Caco-2 (cell line): ENCODE measurements at regions not wholly inside any gene's neighbourhood (a gene's known extent, or its start where the extent isn't known, plus 50 kb on each side); places are given as distances from the start of the nearest gene placed in this dataset.

ENCODE experiments used
- BruUV-seq: library from RNA; stranded (reverse); fragments of 400-500 nt; replicated peaks from 2 replicates; lab custom pipeline; 2021; lab: Mats Ljungman, UMichigan
- CTCF ChIA-PET: fragments of 300-600 bp; sonication (Branson Sonifier 250); formaldehyde crosslinking; loops from one replicate; lab custom pipeline; 2022; ENCODE audit warnings: antibody characterized with exemption; lab: Charles Lee
- POLR2A ChIA-PET: fragments of 300-600 bp; sonication (Branson Sonifier 250); formaldehyde crosslinking; loops from one replicate; lab custom pipeline; 2022; ENCODE audit warnings: antibody characterized with exemption; lab: Charles Lee
- DNase-seq, 2 experiments: peaks; one replicate each; pipeline versions ENCODE4 v3.0.0 to v3.0.0-alpha.2; 2020 to 2022
- H3K27me3 ChIP-seq: replicated peaks from 2 replicates; pipeline ENCODE4 v1.6.0; 2011; ENCODE audit warnings: low read length; ENCODE audit not compliant: control insufficient read depth, insufficient read depth
- H3K36me3 ChIP-seq: 2 replicates; pipeline ENCODE4 v1.5.1; 2011; ENCODE audit warnings: low read length; ENCODE audit not compliant: control insufficient read depth, insufficient read depth
- H3K4me1 ChIP-seq: fragments of 250-450 bp; sonication (Bioruptor Pico); 2 replicates; pipeline ENCODE4 v1.5.1; 2020; ENCODE audit warnings: mild to moderate bottlenecking
- H3K4me3 ChIP-seq: 2 replicates; pipeline ENCODE4 v1.5.1; 2011; ENCODE audit warnings: low read depth, mild to moderate bottlenecking, control low read depth, low read length
- H3K9me3 ChIP-seq: fragments of 250-450 bp; sonication (Bioruptor Pico); 2 replicates; pipeline ENCODE4 v1.5.1; 2020; ENCODE audit warnings: mild to moderate bottlenecking, moderate library complexity
- H3K27ac Mint-ChIP-seq: one replicate; pipeline ENCODE4 v1.8.0; 2022; ENCODE audit warnings: mixed read lengths; ENCODE audit not compliant: unreplicated experiment
- H3K27me3 Mint-ChIP-seq: one replicate; pipeline ENCODE4 v1.8.0; 2022; ENCODE audit warnings: mixed read lengths; ENCODE audit not compliant: insufficient read depth, unreplicated experiment
- H3K36me3 Mint-ChIP-seq: one replicate; pipeline ENCODE4 v1.8.0; 2022; ENCODE audit warnings: mild to moderate bottlenecking, mixed read lengths; ENCODE audit not compliant: insufficient read depth, unreplicated experiment
- H3K4me1 Mint-ChIP-seq: one replicate; pipeline ENCODE4 v1.8.0; 2022; ENCODE audit warnings: low read depth, mixed read lengths; ENCODE audit not compliant: unreplicated experiment
- H3K4me3 Mint-ChIP-seq: one replicate; pipeline ENCODE4 v1.8.0; 2022; ENCODE audit warnings: mild to moderate bottlenecking, moderate library complexity, mixed read lengths; ENCODE audit not compliant: unreplicated experiment
- H3K9me3 Mint-ChIP-seq: one replicate; pipeline ENCODE4 v1.8.0; 2022; ENCODE audit warnings: mixed read lengths; ENCODE audit not compliant: unreplicated experiment
- intact Hi-C: fragments of 100-400 bp; cut with micrococcal nuclease; formaldehyde crosslinking; loops from one replicate; pipeline ENCODE4 v1.10.0; 2022; ENCODE audit not compliant: unreplicated experiment
- TF ChIP-seq, protein P1 (sequence below), 2 experiments: fragments of 200-600 bp in 1 of 2; IDR thresholded peaks; 1 replicate in 1 of 2; 2 replicates in 1 of 2; pipeline versions ENCODE4 v1.5.1 to v1.8.0; 2011 to 2022; ENCODE audit warnings: antibody characterized with exemption in 1 of 2, control low read depth in 1 of 2, inconsistent platforms in 1 of 2, low read depth in 1 of 2, low read length in 1 of 2, mild to moderate bottlenecking in 1 of 2, moderate library complexity in 1 of 2; ENCODE audit not compliant: insufficient read depth in 1 of 2, severe bottlenecking in 1 of 2, unreplicated experiment in 1 of 2

DNA sequence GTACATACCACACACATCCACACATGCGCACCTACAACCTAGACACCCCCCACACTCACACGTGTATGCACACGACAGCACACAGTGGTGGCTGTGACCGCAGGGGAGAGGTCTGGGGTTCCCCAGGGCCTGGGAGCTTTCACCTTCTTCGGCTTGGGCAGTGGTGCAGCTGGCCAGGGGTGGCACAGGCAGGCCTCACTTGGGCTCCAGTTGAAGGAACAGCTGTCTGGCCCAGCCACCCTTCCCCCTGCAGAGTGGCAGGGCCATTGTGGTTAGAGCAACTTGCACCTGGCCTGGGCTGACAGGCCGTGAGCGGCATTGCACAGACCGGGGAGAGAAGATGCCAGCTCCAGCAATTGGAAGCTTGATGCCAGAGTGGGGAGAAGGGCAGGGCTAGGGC is 114.5 kb upstream of the GSE1 start:
- Histone ChIP-seq H3K36me3 (no peaks in the 10 kb centered on the region), H3K4me1 (peaks cover 4% of the 10 kb centered on the region; the same call in 1 of the 2 replicates), H3K27me3 (no peaks in the 10 kb centered on the region), H3K4me3 (no peak overlapping the region), H3K9me3 (no peaks in the 10 kb centered on the region)
- BruUV-seq: no TSS peak
- Mint-ChIP-seq H3K4me3 (no peak overlapping the region), H3K27ac (no peak overlapping the region), H3K27me3 (no peaks in the 10 kb centered on the region), H3K4me1 (peaks cover 5% of the 10 kb centered on the region), H3K9me3 (no peaks in the 10 kb centered on the region), H3K36me3 (no peaks in the 10 kb centered on the region)
- ChIA-PET POLR2A (no interaction called here), CTCF (interaction anchor here (0.6 to 0.9 kb wide), 2 partner anchors 13 to 29 kb away, joined by 3 to 5 read pairs; no protein-coding TSS in a partner anchor)
- TF ChIP-seq, protein P1, sequence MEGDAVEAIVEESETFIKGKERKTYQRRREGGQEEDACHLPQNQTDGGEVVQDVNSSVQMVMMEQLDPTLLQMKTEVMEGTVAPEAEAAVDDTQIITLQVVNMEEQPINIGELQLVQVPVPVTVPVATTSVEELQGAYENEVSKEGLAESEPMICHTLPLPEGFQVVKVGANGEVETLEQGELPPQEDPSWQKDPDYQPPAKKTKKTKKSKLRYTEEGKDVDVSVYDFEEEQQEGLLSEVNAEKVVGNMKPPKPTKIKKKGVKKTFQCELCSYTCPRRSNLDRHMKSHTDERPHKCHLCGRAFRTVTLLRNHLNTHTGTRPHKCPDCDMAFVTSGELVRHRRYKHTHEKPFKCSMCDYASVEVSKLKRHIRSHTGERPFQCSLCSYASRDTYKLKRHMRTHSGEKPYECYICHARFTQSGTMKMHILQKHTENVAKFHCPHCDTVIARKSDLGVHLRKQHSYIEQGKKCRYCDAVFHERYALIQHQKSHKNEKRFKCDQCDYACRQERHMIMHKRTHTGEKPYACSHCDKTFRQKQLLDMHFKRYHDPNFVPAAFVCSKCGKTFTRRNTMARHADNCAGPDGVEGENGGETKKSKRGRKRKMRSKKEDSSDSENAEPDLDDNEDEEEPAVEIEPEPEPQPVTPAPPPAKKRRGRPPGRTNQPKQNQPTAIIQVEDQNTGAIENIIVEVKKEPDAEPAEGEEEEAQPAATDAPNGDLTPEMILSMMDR (IDR thresholded peaks at IDR 0.05; ENCODE audit: insufficient read depth in 1 of 2, low read depth in 1 of 2, low read length in 1 of 2, severe bottlenecking in 1 of 2, unreplicated experiment in 1 of 2): no peak
- no peak for DNase-seq
- intact Hi-C loops: no loop called here

DNA sequence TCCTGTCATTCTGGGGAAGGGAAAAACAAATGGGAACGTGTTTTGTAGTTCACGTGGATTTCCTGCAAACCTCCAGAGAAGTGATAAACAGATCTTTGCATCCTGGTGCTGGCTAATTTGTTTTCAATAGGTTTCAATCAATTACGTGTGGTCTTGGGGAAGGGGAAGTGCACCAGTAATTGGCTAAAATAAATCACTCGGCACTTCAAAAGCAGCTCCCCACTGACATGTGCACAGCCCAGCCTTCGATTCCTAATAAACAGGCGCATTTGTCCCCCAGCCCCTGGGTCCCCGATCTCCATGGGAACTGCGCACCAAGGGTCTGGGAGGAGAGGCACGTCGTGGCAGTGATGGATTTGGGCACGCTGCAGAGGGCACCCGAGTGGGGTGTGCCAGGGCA is 112.9 kb upstream of the GSE1 start:
- H3K9me3 Mint-ChIP-seq: no peaks in the 10 kb centered on the region
- intact Hi-C loops: no loop called here
- DNase-seq: no peak
- Histone ChIP-seq H3K27me3 (no peaks in the 10 kb centered on the region), H3K9me3 (no peaks in the 10 kb centered on the region), H3K4me3 (no peak overlapping the region), H3K4me1 (no peaks in the 10 kb centered on the region), H3K36me3 (no peaks in the 10 kb centered on the region)
- no peaks in the 10 kb centered on the region for H3K36me3 Mint-ChIP-seq
- peaks cover 6% of the 10 kb centered on the region for H3K4me1 Mint-ChIP-seq
- ChIA-PET CTCF (interaction anchor here (1.4 kb wide), 1 partner anchor 84 kb away, joined by 4 read pairs; no protein-coding TSS in a partner anchor), POLR2A (no interaction called here)
- no peaks in the 10 kb centered on the region for H3K27me3 Mint-ChIP-seq
- no TSS peak for BruUV-seq
- no peak overlapping the region for H3K4me3 Mint-ChIP-seq
- H3K27ac Mint-ChIP-seq: no peak overlapping the region
- TF ChIP-seq, protein P1 (IDR thresholded peaks at IDR 0.05; ENCODE audit: insufficient read depth in 1 of 2, low read depth in 1 of 2, low read length in 1 of 2, severe bottlenecking in 1 of 2, unreplicated experiment in 1 of 2): no peak

DNA sequence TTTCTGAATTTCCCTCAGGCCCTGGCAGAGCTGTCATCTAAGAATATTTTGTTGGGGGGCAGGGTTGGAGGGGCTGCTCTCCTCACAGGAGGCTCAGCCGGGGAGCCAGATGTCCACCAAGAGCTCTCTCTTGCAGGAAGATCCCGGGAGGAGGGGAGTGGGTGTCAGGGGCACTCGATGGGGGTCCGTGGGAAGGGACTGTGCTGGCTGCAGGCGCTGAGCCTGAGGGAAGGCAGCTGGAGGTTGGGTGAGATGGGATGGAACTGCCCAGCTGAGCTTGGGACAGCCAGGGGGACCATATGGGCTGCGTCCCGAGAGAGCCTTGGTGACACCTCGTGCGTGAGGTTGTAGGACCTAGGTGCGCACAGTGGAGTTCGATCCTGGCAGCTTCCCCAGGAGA is 111.2 kb upstream of the GSE1 start:
- ChIA-PET CTCF (interaction anchor here (0.7 to 1.2 kb wide), 3 partner anchors 9 to 79 kb away, joined by 3 to 7 read pairs (median 3); no protein-coding TSS in a partner anchor), POLR2A (no interaction called here)
- TF ChIP-seq, protein P1 (IDR thresholded peaks at IDR 0.05; ENCODE audit: insufficient read depth in 1 of 2, low read depth in 1 of 2, low read length in 1 of 2, severe bottlenecking in 1 of 2, unreplicated experiment in 1 of 2): no peak
- Mint-ChIP-seq H3K4me1 (peaks cover 6% of the 10 kb centered on the region), H3K27ac (no peak overlapping the region), H3K36me3 (no peaks in the 10 kb centered on the region), H3K4me3 (no peak overlapping the region), H3K27me3 (no peaks in the 10 kb centered on the region), H3K9me3 (no peaks in the 10 kb centered on the region)
- no peaks in the 10 kb centered on the region for H3K9me3 ChIP-seq
- no peaks in the 10 kb centered on the region for H3K36me3 ChIP-seq
- DNase-seq: no peak
- no TSS peak for BruUV-seq
- intact Hi-C loops: no loop called here
- no peaks in the 10 kb centered on the region for H3K27me3 ChIP-seq
- no peaks in the 10 kb centered on the region for H3K4me1 ChIP-seq
- no peak overlapping the region for H3K4me3 ChIP-seq
